ENCODE measurements at regions not wholly inside any gene's neighbourhood (a gene's known extent, or its start where the extent isn't known, plus 50 kb on each side); places are given as distances from the start of the nearest gene placed in this dataset.
"Not testable (repeated sequence)": the region's sequence is repeated elsewhere in the genome, so short reads cannot be mapped to it uniquely, and the experiment has no call there.

- DNase-seq (ENCODE audit: extremely low read depth, low read depth), result peak; percentile 75
- TF ChIP-seq CTCF (IDR thresholded peaks at IDR 0.05; ENCODE audit: low read depth, low read length), result no peak
Observed at GRCh38 chr2:37767959-37768925, 96.8 kb upstream of the CDC42EP3 start.

- no peak for TF ChIP-seq CTCF (IDR thresholded peaks at IDR 0.05; ENCODE audit: low read depth, low read length)
- no peak for DNase-seq (ENCODE audit: extremely low read depth, low read depth)
Observed at GRCh38 chr2:37769551-37769950, 98.1 kb upstream of the CDC42EP3 start.

GRCh38 chr2:37770797-37771196 lies 99.4 kb upstream of the CDC42EP3 start:
- no peak for DNase-seq (ENCODE audit: extremely low read depth, low read depth)
- TF ChIP-seq CTCF (IDR thresholded peaks at IDR 0.05; ENCODE audit: low read depth, low read length), result no peak

GRCh38 chr2:37771600-37772088 lies 100.2 kb upstream of the CDC42EP3 start:
- TF ChIP-seq CTCF (IDR thresholded peaks at IDR 0.05; ENCODE audit: low read depth, low read length), result no peak
- no peak for DNase-seq (ENCODE audit: extremely low read depth, low read depth)

DNA sequence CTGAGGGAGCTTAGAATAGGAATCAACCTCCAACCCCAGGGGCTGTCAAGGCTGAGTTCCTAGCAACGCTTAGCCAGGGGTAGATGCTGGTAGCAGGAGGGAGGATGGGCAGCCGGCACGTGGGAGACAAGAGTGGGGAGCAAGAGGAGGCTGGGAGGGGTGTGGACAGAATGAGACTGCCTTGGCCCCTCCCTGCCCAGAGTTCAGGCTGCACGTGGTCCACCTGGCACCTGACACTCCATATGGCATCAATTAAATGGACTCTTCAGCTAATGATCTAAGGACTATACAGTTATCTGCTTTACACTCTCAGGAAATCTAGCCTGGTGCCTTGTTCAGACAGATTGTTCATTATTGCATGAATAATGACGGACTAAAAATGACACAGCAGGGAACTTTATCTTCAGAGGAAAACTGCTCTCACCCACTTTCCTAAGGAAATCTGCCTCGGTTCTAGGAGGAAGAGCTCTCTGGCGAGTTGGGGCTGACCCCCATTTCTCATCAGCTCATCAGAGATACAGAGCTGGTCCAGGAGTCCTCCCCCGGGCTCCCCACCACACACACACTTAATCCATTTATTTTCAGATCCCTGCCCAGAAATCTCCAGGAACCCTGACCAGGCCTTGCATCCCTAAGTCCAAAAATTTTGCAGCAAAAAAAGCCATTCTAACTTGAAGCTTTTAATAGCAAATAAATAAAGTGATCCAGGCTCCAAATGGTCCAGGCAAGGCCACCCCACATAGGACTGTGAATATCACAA lies 102.1 kb upstream of the CDC42EP3 start:
- no peak for DNase-seq (ENCODE audit: extremely low read depth, low read depth)
- no peak for TF ChIP-seq CTCF (IDR thresholded peaks at IDR 0.05; ENCODE audit: low read depth, low read length)

DNA sequence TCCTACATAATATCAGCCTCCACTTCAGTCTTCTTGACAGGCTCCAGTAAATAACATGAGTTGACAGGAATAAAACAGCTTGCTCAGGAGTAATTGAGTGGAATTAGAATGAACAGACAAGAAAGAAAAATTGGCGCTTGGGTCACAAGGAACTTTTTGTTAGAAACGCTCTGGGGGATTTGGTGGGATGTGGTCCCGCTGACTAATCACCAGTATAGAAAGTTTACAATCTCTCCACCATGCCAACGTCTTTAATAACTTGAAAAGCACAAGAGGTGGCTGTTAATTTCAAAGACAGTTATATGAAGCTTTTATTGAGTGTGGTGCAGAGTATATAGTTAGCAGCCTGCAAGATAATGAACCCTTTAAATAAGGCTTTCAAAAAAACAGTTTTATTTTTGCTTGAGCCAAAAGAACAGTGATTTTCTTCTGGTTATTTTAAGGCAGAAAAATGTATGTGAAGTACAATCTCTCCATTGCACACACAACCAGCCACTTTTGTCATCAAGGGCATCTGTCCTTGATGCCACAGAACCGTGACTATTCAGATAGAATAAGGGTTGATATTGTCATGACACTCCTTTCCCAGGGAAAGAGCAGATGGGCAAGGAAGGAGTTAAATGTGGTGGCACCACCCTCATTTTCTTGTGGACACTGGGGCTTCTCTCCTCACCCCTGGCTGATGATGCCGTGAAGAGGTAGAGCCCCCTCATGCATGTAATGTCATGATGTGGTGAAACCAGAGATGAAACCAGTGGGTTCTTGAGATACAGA lies 102.9 kb upstream of the CDC42EP3 start:
- not testable (repeated sequence) for DNase-seq (ENCODE audit: extremely low read depth, low read depth)

All from AG09319 (cell line).